ENCODE measurements at regions not wholly inside any gene's neighbourhood (a gene's known extent, or its start where the extent isn't known, plus 50 kb on each side); places are given as distances from the start of the nearest gene placed in this dataset.

DNA sequence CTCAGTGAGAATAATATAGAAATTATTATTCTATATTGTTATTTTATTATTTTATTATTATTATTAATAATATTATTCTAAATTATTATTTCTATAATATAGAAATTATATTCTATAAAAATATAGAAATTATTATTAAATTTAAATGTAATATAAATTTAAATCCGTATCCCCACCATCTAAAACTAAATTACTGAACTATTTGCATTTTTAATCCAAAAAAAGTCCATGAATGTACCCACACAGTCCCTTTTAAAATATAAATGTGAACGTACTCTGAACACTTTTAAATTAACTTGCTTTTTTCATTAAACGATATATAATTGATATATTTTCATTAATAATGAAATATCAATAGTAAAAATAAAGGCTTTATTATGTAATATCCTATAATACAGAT, 248.3 kb upstream of the PCDH7 start:
- Histone ChIP-seq H3K9me3 (ENCODE audit: control insufficient read depth, low read depth, low read length) (no peaks in the 10 kb centered on the region), H3K27me3 (ENCODE audit: control insufficient read depth, extremely low read depth, insufficient read depth, low read length) (no peaks in the 10 kb centered on the region), H3K79me2 (ENCODE audit: control insufficient read depth, insufficient read depth, low read length) (no peaks in the 10 kb centered on the region), H3K36me3 (ENCODE audit: control insufficient read depth in 2 of 2, extremely low read depth in 1 of 2, insufficient read depth in 2 of 2, low read length in 2 of 2) (no peaks in the 10 kb centered on the region), H3K9ac (ENCODE audit: control insufficient read depth, extremely low read depth, insufficient read depth, low read length) (no peak overlapping the region), H3K4me3 (ENCODE audit: control insufficient read depth in 2 of 3, extremely low read depth in 1 of 3, insufficient read depth in 2 of 3, low read depth in 1 of 3, low read length in 3 of 3) (no peak overlapping the region), H4K20me1 (ENCODE audit: control insufficient read depth, extremely low read depth, insufficient read depth, low read length) (no peaks in the 10 kb centered on the region), H3K4me1 (ENCODE audit: control insufficient read depth, extremely low read depth, insufficient read depth, low read length) (no peaks in the 10 kb centered on the region), H3K4me2 (ENCODE audit: control insufficient read depth, extremely low read depth, insufficient read depth, low read depth, low read length) (no peak overlapping the region), H2AFZ (ENCODE audit: control insufficient read depth, low read length) (no peak overlapping the region), H3K9me1 (ENCODE audit: control insufficient read depth, extremely low read depth, insufficient read depth, low read length) (no peaks in the 10 kb centered on the region), H3K27ac (ENCODE audit: control insufficient read depth, insufficient read depth, low read length) (no peak overlapping the region)
- dilution Hi-C loops (cut with MboI; ENCODE audit: extremely low pct_ligation_motif_present, low sequenced_read_pairs) = no loop called here
- TF ChIP-seq, protein P1, sequence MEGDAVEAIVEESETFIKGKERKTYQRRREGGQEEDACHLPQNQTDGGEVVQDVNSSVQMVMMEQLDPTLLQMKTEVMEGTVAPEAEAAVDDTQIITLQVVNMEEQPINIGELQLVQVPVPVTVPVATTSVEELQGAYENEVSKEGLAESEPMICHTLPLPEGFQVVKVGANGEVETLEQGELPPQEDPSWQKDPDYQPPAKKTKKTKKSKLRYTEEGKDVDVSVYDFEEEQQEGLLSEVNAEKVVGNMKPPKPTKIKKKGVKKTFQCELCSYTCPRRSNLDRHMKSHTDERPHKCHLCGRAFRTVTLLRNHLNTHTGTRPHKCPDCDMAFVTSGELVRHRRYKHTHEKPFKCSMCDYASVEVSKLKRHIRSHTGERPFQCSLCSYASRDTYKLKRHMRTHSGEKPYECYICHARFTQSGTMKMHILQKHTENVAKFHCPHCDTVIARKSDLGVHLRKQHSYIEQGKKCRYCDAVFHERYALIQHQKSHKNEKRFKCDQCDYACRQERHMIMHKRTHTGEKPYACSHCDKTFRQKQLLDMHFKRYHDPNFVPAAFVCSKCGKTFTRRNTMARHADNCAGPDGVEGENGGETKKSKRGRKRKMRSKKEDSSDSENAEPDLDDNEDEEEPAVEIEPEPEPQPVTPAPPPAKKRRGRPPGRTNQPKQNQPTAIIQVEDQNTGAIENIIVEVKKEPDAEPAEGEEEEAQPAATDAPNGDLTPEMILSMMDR (optimal IDR thresholded peaks at IDR 0.05 in 1 of 3, IDR thresholded peaks at IDR 0.05 in 1 of 3, conservative IDR thresholded peaks at IDR 0.05 in 1 of 3; ENCODE audit: extremely low read depth in 1 of 3, insufficient read depth in 2 of 3, low read length in 3 of 3) = no peak
- no peak for TF ChIP-seq EZH2 (IDR thresholded peaks at IDR 0.05; ENCODE audit: low read length)
- no peak for DNase-seq (ENCODE audit: low read depth, low spot score)
- no peak for FAIRE-seq

DNA sequence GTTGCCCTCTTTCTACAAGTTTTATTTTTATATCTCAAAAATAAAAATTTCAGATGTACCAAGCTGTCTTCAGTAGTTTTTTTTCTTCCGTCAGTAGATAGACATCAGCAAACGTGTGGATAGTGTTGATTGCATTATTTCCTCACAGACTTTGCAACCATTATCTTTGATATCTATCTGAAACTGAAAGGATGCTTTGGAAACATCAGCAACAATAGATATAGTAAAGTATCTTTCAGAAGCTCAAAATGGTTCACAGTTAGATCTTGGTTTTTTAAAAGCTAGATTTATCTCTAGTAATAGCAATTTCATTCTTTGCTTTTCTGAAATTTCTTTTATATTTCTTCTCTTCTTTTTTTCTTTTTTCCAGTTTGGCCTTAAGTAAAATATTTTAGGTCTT, 246.9 kb upstream of the PCDH7 start:
- FAIRE-seq (no peak), DNase-seq (ENCODE audit: low read depth, low spot score) (no peak)
- Histone ChIP-seq H3K9me1 (ENCODE audit: control insufficient read depth, extremely low read depth, insufficient read depth, low read length) (no peaks in the 10 kb centered on the region), H4K20me1 (ENCODE audit: control insufficient read depth, extremely low read depth, insufficient read depth, low read length) (no peaks in the 10 kb centered on the region), H2AFZ (ENCODE audit: control insufficient read depth, low read length) (no peak overlapping the region), H3K4me2 (ENCODE audit: control insufficient read depth, extremely low read depth, insufficient read depth, low read depth, low read length) (no peak overlapping the region), H3K9ac (ENCODE audit: control insufficient read depth, extremely low read depth, insufficient read depth, low read length) (no peak overlapping the region), H3K9me3 (ENCODE audit: control insufficient read depth, low read depth, low read length) (no peaks in the 10 kb centered on the region), H3K79me2 (ENCODE audit: control insufficient read depth, insufficient read depth, low read length) (no peaks in the 10 kb centered on the region), H3K4me3 (ENCODE audit: control insufficient read depth in 2 of 3, extremely low read depth in 1 of 3, insufficient read depth in 2 of 3, low read depth in 1 of 3, low read length in 3 of 3) (no peak overlapping the region), H3K36me3 (ENCODE audit: control insufficient read depth in 2 of 2, extremely low read depth in 1 of 2, insufficient read depth in 2 of 2, low read length in 2 of 2) (no peaks in the 10 kb centered on the region), H3K27ac (ENCODE audit: control insufficient read depth, insufficient read depth, low read length) (no peak overlapping the region), H3K27me3 (ENCODE audit: control insufficient read depth, extremely low read depth, insufficient read depth, low read length) (no peaks in the 10 kb centered on the region), H3K4me1 (ENCODE audit: control insufficient read depth, extremely low read depth, insufficient read depth, low read length) (no peaks in the 10 kb centered on the region)
- dilution Hi-C loops (cut with MboI; ENCODE audit: extremely low pct_ligation_motif_present, low sequenced_read_pairs) = no loop called here
- TF ChIP-seq, protein P1 (optimal IDR thresholded peaks at IDR 0.05 in 1 of 3, IDR thresholded peaks at IDR 0.05 in 1 of 3, conservative IDR thresholded peaks at IDR 0.05 in 1 of 3; ENCODE audit: extremely low read depth in 1 of 3, insufficient read depth in 2 of 3, low read length in 3 of 3) = no peak
- no peak for TF ChIP-seq EZH2 (IDR thresholded peaks at IDR 0.05; ENCODE audit: low read length)

Measured in keratinocyte (primary cell).